GM06990 (cell line): ENCODE measurements at regions not wholly inside any gene's neighbourhood (a gene's known extent, or its start where the extent isn't known, plus 50 kb on each side); places are given as distances from the start of the nearest gene placed in this dataset.

Experiments used
- DNase-seq: peaks from one replicate; pipeline ENCODE4 v3.0.0-alpha.2; 2011; ENCODE audit not compliant: insufficient read length; ENCODE audit errors: extremely low read depth
- H3K27me3 ChIP-seq: replicated peaks from 2 replicates; pipeline ENCODE4 v1.6.0; 2011; ENCODE audit warnings: low read length; ENCODE audit not compliant: control insufficient read depth, insufficient read depth
- H3K36me3 ChIP-seq: 2 replicates; pipeline ENCODE4 v1.5.1; 2011; ENCODE audit warnings: low read length; ENCODE audit not compliant: control insufficient read depth, insufficient read depth
- H3K4me3 ChIP-seq: replicated peaks from 2 replicates; pipeline ENCODE4 v1.5.1; 2011; ENCODE audit warnings: low read depth, mild to moderate bottlenecking, control low read depth, low read length
- TF ChIP-seq, protein P1 (sequence below): IDR thresholded peaks from 2 replicates; pipeline ENCODE4 v1.5.1; 2011; ENCODE audit warnings: low read length, control low read depth, mild to moderate bottlenecking, inconsistent platforms; ENCODE audit not compliant: insufficient read depth, poor library complexity, severe bottlenecking

- Histone ChIP-seq H3K36me3 (no peaks in the 10 kb centered on the region), H3K4me3 (no peak overlapping the region), H3K27me3 (no peaks in the 10 kb centered on the region)
- no peak for DNase-seq
- TF ChIP-seq, protein P1, sequence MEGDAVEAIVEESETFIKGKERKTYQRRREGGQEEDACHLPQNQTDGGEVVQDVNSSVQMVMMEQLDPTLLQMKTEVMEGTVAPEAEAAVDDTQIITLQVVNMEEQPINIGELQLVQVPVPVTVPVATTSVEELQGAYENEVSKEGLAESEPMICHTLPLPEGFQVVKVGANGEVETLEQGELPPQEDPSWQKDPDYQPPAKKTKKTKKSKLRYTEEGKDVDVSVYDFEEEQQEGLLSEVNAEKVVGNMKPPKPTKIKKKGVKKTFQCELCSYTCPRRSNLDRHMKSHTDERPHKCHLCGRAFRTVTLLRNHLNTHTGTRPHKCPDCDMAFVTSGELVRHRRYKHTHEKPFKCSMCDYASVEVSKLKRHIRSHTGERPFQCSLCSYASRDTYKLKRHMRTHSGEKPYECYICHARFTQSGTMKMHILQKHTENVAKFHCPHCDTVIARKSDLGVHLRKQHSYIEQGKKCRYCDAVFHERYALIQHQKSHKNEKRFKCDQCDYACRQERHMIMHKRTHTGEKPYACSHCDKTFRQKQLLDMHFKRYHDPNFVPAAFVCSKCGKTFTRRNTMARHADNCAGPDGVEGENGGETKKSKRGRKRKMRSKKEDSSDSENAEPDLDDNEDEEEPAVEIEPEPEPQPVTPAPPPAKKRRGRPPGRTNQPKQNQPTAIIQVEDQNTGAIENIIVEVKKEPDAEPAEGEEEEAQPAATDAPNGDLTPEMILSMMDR, result no peak
Measured at GRCh38 chr12:42767326-42767954, 177.9 kb upstream of the PRICKLE1 start.

DNA sequence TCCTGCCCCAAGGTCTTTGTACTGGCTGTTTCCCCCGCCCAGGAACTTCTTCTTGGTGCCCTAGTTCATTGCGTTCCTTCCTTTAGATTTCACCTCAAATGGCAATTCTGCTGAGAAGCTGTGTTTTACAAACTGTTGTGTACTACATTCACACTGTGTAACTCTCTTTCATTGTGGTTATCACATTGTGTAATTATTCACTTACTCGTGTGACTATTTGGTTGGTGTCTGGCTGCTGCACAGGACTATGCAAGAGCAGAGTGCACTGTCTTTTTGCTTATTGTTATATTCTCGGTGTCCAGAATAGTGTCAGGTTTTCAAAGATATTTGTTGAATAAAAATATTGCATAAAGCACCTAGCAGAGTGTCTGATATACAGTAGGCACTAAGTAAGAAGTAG lies 177.2 kb upstream of the PRICKLE1 start:
- TF ChIP-seq, protein P1, result no peak
- no peak overlapping the region for H3K4me3 ChIP-seq
- no peak for DNase-seq
- H3K27me3 ChIP-seq, result no peaks in the 10 kb centered on the region
- no peaks in the 10 kb centered on the region for H3K36me3 ChIP-seq

DNA sequence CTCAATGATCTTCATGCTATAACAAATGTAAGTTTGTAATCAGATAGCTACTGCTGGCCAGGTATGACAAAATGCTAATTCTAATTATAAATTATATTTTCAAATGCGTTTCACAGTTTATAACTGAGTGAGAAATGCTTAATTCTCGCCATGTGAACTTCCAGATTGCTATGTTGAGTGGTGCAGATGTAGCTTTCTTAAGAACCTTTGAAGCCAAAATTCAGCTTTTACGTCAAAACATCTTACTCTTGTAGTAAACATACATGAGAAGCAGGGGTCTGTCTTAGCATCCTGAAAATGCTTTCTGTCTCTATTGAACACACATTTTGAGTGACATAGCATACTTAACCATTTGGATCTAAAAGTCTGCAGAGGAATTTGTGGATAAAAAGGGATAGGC lies 176.5 kb upstream of the PRICKLE1 start:
- TF ChIP-seq, protein P1, result no peak
- DNase-seq, result no peak
- Histone ChIP-seq H3K36me3 (no peaks in the 10 kb centered on the region), H3K27me3 (no peaks in the 10 kb centered on the region), H3K4me3 (no peak overlapping the region)

DNA sequence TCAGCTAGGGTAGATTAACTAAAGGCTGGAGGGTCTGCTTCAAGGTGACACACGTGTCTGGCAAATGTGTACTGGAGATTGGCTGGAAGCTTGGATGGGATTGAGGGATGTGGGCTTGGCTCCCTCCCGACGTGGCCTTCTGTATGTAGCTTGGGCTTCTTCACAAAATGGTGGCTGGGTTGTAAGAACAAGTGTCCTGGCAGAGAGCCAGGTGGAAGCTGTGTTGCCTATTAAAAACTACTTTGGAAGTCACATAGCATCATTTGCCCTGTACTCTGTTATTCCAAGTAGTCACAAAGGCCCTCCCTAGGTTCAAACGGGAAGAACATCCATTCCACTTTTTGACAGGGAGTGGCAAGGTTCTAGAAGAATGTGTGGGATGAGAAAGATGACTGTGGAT lies 174.1 kb upstream of the PRICKLE1 start:
- H3K27me3 ChIP-seq, result no peaks in the 10 kb centered on the region
- TF ChIP-seq, protein P1, result no peak
- no peak for DNase-seq

DNA sequence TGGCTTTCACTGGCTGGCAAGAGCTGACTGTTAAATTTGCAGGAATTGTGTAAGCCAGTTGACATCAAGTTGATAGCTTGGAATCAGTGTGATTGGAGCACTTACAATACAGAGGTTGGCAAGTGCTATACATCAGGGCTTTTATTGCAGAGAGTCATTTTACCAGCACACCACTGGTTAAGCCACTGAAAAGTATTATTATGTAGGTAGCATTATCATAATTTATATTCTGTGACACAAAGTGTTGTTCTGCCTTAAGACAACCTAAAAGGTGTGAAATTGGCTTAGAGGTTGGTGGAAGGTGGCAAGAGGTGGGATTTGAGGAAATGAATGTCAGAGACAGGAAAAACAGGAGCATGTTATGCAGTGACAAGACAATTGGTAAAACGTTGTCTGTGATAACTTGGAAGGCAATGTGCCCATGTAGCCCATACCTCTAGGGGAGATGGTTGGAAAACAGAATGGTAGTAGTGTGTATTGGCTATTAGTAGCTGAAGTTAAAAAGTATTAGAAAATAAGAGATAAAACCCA lies 172.9 kb upstream of the PRICKLE1 start:
- no peaks in the 10 kb centered on the region for H3K27me3 ChIP-seq
- no peaks in the 10 kb centered on the region for H3K36me3 ChIP-seq
- DNase-seq, result no peak
- TF ChIP-seq, protein P1, result no peak
- no peak overlapping the region for H3K4me3 ChIP-seq

More for the DNA sequence above, 174.1 kb upstream of the PRICKLE1 start:
- Histone ChIP-seq H3K36me3 (no peaks in the 10 kb centered on the region), H3K4me3 (no peak overlapping the region)
